SW 1271 (cell line): ENCODE measurements at regions not wholly inside any gene's neighbourhood (a gene's known extent, or its start where the extent isn't known, plus 50 kb on each side); places are given as distances from the start of the nearest gene placed in this dataset.

Experiments used
- DNase-seq, 2 experiments: peaks; one replicate each; lab custom pipeline; 2025; lab: John Stamatoyannopoulos, UW

DNA sequence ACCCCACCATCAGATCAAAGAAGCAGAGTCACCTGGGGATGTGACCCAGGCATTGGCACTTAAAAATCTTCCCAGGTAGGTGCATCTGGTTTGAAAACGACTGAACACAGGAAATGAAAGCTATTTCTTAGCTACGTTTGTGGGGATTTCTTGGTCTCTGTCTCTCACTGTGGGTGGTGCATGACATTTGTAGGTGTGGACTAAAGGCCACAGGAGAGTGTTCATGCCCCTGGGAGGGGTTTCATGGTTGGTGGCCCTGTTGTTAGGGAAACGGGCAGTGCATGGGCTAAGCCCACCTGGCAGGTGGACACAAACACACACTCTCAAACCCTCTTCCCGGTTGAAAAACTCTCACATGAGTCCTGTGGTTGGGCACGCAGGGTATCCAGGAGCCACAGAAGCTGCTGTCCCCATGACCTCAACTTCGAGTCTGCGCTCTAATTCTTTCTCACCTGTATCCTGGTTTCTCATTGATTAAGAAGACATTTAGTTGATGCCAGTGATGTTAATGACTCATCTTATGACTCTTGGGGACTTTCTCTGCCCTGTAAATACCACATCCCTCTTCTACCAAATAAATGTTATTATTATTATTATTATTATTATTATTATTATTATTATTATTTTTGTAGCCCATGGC, 119.4 kb downstream of the MRPS6 start:
- no peak for DNase-seq

DNA sequence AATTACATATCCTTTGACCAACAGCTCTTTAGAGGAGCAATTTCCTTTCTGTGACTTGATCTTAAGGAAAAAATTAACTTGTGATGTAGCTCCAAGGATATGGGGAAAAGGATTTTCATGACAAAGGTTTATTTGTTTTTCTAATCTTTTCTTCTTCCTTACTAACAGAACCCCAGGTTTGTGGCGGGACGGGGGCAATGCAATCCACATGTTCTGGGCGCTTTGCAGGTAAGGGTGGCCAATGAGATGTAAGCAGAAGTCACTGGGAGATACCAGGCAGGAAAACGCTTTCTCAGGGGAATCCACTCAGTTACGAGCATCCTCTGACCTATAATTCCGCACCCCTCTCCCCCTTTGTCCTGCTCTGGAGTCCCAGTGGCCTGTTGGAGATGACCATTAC, 122.0 kb downstream of the MRPS6 start:
- no peak for DNase-seq

DNA sequence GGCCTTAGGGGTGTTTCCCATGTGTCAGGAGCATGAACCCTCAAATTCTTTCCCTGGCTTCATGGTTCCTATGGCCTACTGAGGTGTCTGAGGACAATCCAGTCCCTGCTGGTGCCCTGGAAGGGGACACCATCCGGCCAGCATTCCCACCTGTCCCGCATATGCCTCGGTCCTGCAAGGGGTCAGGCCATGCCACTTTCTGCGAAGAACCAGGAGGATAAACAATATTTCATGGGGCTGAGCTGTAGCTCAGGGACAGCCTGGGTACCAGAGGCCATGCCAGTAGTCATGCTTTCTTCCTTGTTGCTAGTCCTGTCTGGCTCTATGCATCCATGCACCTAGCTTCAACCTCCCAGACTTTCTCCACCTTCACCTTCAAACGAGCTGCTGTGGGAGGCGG, 123.6 kb downstream of the MRPS6 start:
- no peak for DNase-seq

DNA sequence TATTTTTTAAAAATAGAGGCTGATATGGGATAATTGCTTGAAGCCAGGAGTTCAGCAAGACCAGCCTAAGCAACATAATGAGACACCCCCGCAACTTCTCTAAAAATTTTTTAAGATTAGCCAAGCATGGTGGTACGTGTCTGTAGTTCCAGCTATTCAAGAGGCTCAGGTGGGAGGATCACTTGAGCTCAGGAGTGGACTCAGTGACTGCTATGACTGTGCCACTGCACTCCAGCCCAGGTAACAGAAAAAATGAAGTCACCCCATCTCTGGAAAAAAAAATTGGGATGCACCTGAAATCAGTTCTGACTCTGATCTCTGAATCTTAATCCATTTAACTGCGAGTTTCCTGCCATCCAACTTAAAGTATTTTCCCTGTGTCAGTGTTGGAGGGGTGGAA, 124.2 kb downstream of the MRPS6 start:
- DNase-seq = no peak

DNA sequence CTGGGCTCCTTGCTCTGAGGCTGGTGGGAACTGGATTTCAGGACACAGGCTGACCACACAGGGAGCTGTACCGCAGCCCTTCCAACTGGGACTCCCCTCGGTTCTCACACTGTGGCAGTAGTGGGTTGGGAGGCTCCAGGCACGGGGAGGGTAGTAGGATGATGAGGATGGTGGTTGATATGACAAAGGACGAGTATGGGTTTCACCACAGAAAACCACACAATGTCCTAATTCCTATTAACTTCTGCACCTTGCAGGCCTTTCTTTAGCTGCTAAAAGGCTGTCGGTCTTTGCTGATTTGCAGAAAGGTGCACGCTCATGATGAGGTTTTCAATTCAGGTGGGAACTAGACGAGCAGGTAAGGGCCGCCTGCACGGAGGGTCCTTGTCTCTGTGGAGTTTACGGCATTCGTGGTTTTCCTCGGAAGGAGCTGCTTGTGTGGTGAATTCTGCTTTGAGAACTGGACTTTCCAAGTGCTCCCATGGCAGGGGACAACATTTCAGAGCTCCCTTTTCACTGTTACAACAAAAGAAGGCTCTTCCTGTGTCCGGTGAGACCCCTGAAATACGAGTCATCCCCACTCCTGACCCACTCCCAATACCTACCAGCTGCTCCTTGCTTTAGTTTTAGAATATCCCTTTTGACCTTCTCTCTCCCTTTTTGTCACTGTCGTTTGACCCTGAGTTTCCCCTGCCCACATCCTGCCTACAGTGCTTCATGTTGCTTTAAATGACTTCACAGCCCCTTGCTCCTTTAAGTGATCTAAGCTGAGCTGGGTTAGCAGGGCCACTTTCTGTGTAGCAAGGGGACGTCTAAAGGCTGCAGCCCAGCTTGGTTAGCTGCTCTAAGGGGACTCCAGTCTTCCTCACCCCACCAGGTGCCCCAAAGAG, 125.1 kb downstream of the MRPS6 start:
- no peak for DNase-seq

DNA sequence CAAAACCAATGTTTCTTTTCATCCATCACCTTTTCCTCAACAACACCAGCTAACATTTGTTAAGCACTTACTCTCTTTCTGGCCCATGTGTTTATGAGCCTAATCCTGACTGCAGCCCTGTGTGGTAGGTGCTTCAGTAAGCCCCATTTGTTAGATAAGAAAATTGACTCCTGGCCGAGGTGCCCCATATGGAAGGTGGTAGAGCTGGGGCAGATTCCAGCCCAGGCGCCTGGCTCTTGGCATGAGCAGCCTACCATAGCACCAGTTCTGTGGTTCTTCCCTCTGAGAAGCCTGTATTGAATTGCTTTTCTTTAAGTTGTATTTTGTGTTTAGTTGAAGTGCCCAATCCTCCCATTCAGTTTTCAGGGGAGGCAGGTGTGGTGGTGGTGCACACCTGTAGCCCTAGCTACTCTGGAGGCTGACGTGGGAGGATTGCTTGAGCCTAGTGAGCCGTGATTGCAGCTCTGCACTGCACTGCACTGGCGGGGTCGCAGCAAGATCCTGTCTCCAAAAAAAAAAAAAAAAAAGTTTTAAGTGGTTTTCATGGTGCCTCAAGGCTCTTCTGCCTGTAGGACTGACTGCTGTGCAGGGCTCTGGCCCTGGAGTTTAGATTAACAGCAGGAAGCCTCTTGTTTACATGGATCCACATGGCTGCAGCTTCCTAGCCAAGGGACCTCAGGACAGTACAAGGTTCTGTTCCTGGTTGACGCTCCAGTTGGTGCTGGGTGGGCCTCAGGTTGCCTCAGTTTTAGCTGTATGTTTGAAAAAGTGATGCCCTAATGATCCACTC, 125.9 kb downstream of the MRPS6 start:
- DNase-seq = no peak

DNA sequence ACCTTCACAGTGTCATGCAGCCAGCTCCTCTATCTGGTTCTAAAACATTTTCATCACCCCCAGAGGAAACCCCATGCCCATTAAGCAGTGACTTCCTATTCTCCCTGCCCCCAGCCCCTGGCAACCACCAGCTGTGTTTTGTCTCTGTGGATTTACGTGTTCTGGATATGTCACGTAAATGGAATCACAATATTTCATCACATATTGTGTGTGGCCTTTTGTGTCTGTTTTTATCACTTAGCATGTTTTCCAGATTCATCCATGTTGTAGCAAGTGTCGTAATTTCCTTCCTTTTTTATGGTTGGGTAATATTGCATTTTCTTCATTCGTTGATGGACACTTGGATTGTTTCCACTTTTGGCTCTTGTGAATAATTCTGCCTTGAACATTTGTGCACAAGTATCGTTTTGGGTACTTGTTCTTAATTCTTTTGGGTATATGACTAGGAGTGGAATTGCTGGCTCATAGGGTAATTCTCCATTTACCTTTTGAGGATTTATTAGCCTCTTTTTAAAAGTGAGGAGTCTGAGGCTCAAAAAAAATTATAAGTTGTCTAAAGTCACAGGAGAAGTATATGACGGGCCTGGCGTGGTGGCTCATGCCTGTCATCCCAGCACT, 127.0 kb downstream of the MRPS6 start:
- no peak for DNase-seq

DNA sequence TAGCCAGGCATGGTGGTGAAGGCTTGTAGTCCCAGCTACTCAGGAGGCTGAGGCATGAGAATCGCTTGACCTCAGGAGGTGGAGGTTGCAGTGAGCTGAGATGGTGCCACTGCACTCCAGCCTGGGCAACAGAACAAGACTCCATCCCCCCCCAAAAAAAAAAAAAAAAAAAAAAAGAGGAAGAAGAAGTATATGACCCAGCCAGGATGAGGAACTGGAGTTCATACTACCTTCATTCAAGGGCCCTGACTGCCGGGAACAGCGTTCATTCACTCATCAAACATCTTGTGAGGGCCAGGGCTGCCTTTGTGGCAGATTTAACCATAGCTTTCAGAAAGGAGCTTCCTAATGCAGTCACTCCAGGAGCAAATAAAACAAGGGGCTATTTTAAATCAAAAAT, 127.6 kb downstream of the MRPS6 start:
- no peak for DNase-seq

DNA sequence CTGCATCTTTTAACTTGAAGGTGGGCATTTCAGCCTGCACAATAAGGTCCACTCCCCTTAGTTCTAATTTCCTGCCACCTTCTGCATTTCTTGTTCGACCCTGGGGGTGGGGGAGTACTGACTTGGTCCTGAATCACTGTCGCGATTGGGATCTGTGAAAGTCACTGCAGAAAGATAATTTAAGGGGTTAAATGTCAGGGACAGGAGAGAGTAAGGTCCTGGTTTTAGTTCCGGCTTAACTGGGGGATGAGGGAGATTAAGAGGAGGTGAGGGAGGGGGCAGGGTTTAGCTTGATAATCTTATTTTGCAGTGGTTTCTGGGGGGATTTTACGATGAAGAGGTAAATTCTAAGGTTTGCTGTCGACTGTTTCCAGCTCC, 128.1 kb downstream of the MRPS6 start:
- no peak for DNase-seq

DNA sequence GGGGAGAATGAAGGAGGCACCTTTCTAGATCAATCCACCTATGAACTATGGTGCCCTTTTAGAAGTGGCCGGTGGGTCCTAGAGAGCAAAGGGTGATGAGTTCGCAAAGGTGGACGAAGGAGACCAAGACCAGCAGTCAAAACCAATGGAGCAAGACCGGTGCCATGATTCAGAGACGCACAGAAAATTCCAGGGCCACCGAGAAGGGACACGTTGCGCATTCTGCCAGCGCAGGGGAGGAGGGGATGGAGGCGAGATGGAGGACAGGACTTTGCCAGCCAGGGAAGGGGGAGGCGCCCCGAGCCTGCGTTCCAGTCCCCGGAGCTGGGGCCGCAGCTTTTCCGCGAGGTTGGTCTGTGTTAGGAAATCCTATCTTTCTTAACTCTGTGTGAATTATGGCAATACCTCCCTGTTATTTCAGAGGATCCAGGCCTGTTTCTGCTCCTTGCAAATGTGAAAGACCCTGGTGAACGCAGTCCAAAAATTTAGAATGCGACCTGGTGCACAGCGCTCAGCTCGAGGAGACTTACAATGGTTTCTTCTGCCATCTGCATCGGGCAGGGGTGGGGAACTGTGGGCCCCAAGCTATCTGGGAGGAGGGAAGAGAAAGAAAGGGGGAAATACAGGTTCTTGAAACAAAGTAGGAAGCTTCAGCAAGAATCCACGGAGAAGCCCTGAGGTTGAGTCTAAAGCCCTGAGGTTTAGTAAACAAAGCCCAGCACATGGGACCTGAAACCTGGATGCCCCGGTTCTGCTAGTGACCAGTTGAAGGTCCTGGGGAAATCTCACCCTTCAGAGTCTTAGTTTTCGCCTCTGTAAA, 129.4 kb downstream of the MRPS6 start:
- no peak for DNase-seq

DNA sequence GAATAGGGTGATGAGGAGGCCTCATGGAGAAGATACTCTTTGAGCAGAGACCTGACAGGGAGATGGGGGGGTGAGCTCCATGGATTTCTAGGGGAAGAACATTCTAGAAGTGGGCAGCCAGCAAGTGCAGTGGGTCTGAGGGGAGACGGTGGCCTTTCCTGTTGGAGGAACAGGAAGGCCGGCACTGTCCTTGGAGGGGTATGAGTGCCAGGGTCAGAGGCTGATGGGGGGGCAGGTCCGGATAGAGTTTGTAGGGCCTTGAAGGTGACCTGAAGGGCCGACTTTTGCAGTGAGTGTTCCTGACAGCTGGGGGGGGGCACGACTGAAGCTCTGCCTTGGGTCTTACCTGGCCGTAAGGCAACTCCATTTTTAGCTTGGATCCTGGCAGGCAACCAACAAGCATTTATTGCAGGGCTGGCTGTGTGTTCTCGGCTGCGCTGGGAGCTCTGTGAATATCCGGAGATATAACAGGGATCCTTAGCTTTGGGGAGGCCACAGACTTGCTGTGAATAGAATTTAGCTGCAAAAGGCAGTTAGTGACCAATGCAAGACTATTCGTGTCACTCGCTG, 130.6 kb downstream of the MRPS6 start:
- no peak for DNase-seq

DNA sequence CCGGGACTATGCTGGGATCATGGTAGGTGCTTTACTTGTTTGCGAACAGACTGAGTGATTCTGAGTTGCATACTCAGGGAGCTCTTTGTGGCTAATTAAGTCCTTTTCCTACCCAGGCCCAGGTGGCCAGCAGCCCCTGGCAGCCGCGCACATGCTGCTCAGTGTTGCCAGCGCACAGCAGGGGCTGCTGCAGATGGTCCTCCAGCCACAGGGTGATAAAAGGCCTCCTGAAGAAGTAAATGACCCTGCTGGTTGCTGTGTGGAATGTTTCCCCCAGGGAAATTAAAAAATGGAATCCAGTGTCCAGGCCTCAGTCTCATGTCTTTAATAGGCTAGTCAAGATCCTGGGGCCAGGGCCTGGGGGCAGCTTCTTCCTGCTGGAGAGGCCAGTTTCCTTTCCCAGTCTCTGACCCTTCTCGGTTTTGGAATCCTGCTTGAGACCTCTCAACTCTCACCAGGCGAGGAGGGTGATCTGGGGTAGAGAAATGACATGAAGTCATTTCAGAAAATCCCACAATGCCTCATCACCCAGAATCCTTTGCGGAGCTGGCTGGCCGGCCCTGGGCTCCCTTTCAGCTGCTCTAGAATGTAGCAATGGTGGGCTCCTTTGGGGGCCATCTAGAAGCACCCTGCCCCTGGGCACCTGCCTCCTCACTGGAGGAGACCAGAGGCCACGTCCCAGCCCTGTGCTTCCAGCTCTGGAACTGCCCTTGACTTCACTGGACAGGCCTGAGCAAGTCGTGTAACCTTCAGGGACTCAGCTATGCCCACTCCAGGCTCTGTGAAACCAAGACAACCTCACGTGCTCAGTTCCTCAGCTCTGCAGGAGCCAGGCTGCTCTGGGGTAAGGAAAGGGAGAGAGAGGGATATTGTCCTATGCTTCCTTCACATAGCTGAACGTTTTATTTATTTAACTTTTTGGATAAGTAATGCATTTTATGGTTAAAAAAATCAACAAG, 131.4 kb downstream of the MRPS6 start:
- no peak for DNase-seq

DNA sequence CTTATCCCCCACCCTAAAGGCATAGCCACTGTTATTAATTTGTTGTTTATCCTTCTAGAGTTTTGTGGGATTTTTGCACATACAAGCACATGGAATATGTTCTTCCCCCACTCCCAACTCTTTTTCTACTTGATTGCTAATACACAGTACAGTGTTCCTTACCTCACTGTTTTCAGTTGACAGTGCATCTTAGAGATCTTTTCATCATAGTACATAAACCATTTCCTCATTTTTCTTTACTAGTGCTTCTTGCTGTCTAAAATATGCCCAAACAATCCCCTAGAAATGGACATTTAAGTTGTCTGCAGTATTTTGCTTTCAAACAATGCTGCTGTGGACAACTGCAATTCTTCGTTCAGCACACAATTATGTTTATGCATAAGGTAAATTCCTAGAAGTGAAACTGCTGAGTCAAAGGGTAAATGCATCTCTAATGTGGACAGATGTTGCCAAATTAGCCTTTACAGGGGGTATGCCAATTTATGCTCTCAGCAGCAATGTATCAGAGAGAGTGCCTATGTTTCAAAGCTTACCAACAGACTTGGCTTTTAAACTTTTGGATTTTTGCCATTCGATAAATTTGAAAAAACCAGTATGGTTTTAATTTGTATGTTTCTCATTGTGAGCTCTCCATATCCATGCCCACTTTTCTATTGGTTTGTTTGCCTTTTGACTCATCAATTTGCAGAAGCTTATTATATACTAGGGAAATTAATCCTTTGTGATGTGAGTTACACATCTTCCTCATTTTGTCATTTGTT, 132.6 kb downstream of the MRPS6 start:
- no peak for DNase-seq

DNA sequence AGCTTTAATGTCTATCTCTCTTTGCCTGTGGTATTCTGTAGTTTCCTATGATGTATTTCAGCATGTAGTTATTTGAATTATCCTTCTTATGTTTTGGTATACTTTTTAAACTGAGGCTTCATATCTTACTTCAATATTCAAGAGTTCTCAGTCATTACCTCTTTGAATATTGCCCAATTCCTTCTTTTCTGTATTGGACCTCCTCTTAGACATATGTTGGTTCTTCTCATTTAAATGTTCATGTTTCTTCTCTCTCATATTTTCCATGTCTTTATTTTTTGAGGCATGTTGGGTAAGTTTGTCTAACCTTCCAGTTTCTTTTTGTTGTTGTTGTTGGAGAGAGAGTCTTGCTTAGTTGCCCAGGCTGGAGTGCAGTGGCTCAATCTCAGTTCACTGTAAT, 140.6 kb downstream of the MRPS6 start:
- DNase-seq = no peak

DNA sequence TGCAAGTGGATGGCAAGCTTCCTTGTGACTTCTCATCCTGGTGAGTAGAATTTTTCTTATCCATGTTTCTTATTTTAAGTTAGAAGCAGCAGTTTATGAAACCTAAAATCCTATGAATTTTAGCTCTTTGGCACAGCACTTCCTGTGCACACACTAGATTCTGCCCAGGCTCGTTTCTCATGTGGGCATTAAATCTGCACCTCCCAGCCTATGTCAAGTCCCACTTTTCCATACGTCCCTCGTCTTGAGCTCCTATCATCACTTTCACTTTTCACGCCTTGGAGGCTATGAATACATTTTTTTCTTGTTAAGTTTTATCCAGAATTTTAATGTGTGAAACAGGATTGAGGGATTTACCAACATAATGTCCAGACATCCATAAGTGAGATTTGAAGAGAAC, 142.1 kb downstream of the MRPS6 start:
- DNase-seq = no peak

DNA sequence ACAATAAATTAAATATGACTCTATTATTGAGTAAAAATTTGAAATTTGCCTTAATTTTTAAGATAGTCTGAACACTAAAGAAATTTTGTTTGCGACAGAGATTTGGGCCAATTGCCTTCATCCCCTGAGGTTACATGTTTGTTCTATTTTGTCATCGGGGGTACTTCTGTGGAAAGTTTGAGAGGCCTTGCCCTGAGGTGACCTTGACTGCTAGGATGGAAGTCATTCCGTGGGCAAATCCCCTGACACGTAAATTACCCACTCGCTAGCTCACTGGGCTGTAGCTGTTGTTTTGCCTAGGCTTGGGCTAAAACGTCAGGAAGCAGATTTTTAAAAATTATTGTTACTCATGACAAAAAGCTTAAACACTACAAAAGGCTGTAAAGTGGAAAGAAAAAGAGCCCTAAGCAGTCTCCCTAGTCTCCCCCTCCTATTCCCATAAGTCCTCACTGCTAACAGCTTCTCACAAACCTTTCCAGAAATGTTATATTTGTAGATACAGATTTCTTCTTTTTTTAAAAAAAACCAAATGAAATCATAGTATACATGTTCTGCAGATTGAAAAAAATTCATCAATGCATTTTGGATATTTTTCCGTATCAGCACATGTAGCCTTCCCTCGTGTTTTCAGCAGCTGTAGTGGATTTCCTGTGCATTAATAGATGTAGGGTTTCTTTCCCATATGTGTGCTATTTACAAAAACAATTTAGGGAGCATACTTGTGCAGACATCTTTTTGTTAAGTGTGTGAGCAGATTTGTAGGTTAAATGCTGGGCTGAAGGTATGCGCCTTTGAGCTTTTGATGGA, 142.7 kb downstream of the MRPS6 start:
- no peak for DNase-seq

DNA sequence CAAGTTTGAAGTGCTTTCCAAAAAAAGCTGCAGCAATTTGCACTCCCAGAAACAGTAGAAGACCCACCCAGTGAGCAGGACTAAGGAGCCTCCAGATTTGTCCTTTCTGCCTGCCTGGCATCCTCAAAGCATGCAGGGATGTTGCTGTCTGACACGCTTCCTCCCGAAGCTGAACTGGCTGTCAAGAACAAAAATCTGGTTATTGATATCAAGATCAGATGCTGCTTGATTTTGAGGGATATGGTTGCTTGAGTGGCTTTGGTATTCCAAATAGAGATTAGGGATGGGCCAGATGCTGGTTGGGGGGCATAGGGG, 143.3 kb downstream of the MRPS6 start:
- DNase-seq = no peak

DNA sequence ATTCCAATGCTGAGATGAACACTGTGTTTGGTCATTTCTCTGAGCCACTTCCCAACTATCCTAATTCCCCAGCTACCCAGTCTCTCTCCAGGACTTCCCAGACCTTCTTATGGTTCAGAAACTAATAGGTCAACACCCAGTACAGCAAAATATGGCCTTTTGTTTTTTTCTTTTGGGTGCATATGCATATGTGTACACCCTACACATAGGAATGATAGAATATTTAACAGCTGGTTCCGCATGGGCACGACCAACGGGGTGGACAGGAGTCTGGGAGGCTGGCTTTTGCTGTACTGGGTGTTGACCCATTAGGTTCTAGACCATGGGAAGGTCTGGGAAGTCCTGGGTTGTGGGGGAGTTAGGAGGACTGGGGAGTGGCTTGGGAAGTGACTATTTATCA, 143.9 kb downstream of the MRPS6 start:
- DNase-seq = no peak
